ENCODE measurements at regions not wholly inside any gene's neighbourhood (a gene's known extent, or its start where the extent isn't known, plus 50 kb on each side); places are given as distances from the start of the nearest gene placed in this dataset.

DNA sequence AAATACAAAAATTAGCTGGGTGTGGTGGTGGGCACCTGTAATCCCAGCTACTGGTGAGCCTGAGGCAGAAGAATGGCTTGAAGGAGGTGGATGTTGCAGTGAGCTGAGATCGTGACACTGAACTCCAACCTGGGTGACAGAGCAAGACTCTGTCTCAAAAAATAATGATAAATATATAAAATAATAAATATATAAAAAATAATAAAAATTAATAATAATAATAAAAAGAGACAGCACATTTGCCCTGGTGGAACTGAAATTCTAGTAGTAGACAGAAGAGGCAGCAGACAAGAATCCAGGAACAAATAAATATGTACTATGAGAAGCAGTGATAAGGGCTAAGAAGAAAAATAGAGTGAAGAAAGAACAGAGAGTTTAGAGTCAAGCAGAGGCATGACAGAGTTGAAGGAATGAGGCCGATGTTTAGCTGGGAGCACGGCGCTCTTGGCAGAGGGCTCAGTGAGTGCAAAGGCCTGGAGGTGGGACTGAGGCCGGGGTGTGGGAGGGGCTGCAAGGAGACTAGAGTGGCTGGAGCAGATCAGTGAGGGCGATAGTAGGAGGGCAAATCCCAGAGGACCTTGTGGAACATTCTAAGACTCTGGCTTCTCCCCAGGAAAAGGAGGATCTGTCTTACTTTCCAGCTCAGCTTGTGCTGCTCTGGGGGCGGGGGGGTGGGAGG lies 410.3 kb downstream of the MN1 start:
- TF ChIP-seq, protein P1, sequence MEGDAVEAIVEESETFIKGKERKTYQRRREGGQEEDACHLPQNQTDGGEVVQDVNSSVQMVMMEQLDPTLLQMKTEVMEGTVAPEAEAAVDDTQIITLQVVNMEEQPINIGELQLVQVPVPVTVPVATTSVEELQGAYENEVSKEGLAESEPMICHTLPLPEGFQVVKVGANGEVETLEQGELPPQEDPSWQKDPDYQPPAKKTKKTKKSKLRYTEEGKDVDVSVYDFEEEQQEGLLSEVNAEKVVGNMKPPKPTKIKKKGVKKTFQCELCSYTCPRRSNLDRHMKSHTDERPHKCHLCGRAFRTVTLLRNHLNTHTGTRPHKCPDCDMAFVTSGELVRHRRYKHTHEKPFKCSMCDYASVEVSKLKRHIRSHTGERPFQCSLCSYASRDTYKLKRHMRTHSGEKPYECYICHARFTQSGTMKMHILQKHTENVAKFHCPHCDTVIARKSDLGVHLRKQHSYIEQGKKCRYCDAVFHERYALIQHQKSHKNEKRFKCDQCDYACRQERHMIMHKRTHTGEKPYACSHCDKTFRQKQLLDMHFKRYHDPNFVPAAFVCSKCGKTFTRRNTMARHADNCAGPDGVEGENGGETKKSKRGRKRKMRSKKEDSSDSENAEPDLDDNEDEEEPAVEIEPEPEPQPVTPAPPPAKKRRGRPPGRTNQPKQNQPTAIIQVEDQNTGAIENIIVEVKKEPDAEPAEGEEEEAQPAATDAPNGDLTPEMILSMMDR (IDR thresholded peaks at IDR 0.05), result no peak
- TF ChIP-seq POLR2A (IDR thresholded peaks at IDR 0.05), result no peak

All from adrenal gland (tissue), 5 donors.